Epithelial cell of proximal tubule (primary cell): ENCODE measurements at regions not wholly inside any gene's neighbourhood (a gene's known extent, or its start where the extent isn't known, plus 50 kb on each side); places are given as distances from the start of the nearest gene placed in this dataset.

Source experiments
- DNase-seq: peaks from one replicate; pipeline ENCODE4 v3.0.0-alpha.2; 2011; ENCODE audit warnings: low read depth
- H3K4me3 ChIP-seq: 2 replicates; pipeline ENCODE4 v1.5.1; 2011; ENCODE audit warnings: low read depth, mild to moderate bottlenecking, low read length
- CTCF ChIP-seq: conservative IDR thresholded peaks from 2 replicates; pipeline ENCODE4 v1.5.1; 2012; ENCODE audit warnings: low read depth, mild to moderate bottlenecking, low read length

GRCh38 chr2:16272038-16272788 is 331.9 kb downstream of the MYCN start:
- no peak for DNase-seq
- TF ChIP-seq CTCF: no peak
- H3K4me3 ChIP-seq: no peak overlapping the region

- DNase-seq: no peak
- H3K4me3 ChIP-seq: no peak overlapping the region
- TF ChIP-seq CTCF: no peak
These were observed 331.0 kb downstream of the MYCN start for GRCh38 chr2:16271231-16271896.

- TF ChIP-seq CTCF: no peak
- DNase-seq: no peak
- H3K4me3 ChIP-seq: no peak overlapping the region
These were observed 330.1 kb downstream of the MYCN start for GRCh38 chr2:16270441-16270840.

- no peak for TF ChIP-seq CTCF
- DNase-seq: no peak
- H3K4me3 ChIP-seq: no peak overlapping the region
These were observed 328.1 kb downstream of the MYCN start for GRCh38 chr2:16268301-16269000.

GRCh38 chr2:16266571-16266970 is 326.2 kb downstream of the MYCN start:
- no peak for TF ChIP-seq CTCF
- H3K4me3 ChIP-seq: no peak overlapping the region
- DNase-seq: no peak

- H3K4me3 ChIP-seq: no peak overlapping the region
- TF ChIP-seq CTCF: no peak
- DNase-seq: no peak
These were observed 324.7 kb downstream of the MYCN start for GRCh38 chr2:16264931-16265540.
